BE2C (cell line): ENCODE measurements at regions not wholly inside any gene's neighbourhood (a gene's known extent, or its start where the extent isn't known, plus 50 kb on each side); places are given as distances from the start of the nearest gene placed in this dataset.

Experiments used
- DNase-seq: peaks from one replicate; pipeline ENCODE4 v3.0.0-alpha.2; 2020
- H3K27me3 ChIP-seq: fragments of 250-450 bp; sonication (Bioruptor Pico); 2 replicates; pipeline ENCODE4 v1.5.1; 2020; ENCODE audit warnings: mild to moderate bottlenecking
- H3K36me3 ChIP-seq: fragments of 250-450 bp; sonication (Bioruptor Pico); 2 replicates; pipeline ENCODE4 v1.5.1; 2020; ENCODE audit warnings: mild to moderate bottlenecking
- H3K4me1 ChIP-seq: fragments of 250-450 bp; sonication (Bioruptor Pico); 2 replicates; pipeline ENCODE4 v1.5.1; 2020
- H3K4me3 ChIP-seq: 2 replicates; pipeline ENCODE4 v1.5.1; 2011; ENCODE audit warnings: low read depth, low read length
- H3K9me3 ChIP-seq: fragments of 250-450 bp; sonication (Bioruptor Pico); 2 replicates; pipeline ENCODE4 v1.5.1; 2020
- CTCF ChIP-seq: IDR thresholded peaks from 2 replicates; pipeline ENCODE4 v1.5.1; 2012; ENCODE audit warnings: mild to moderate bottlenecking, low read depth, low read length

DNA sequence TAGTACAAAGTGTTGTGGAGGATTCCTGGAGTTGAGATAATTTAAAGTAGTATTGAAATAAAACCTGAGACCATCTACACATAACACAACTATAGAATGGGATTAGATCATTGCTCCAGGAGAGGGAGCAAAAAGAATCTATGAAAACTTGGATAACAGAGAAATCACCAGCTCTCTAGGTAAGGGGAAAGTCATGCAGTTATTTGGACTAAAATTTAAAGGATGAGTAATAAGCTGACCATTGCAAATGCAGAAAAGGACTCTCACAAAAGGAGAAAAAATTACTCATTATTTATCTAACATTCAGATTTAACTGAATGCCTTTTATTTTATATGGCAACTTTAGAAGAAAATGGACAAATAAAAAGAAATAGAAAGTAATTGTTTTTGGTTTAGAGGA is 1399.8 kb upstream of the ACVR2A start:
- no peaks in the 10 kb centered on the region for H3K36me3 ChIP-seq
- no peaks in the 10 kb centered on the region for H3K27me3 ChIP-seq
- no peak for TF ChIP-seq CTCF
- no peak for DNase-seq
- no peaks in the 10 kb centered on the region for H3K9me3 ChIP-seq
- H3K4me3 ChIP-seq = no peak overlapping the region
- H3K4me1 ChIP-seq = no peaks in the 10 kb centered on the region

- Histone ChIP-seq H3K36me3 (no peaks in the 10 kb centered on the region), H3K4me1 (no peaks in the 10 kb centered on the region), H3K9me3 (no peaks in the 10 kb centered on the region), H3K4me3 (no peak overlapping the region), H3K27me3 (no peaks in the 10 kb centered on the region)
- no peak for DNase-seq
- TF ChIP-seq CTCF = no peak
Measured at GRCh38 chr2:146444085-146444484, 1400.7 kb upstream of the ACVR2A start.

- no peak for TF ChIP-seq CTCF
- Histone ChIP-seq H3K27me3 (no peaks in the 10 kb centered on the region), H3K36me3 (no peaks in the 10 kb centered on the region), H3K9me3 (no peaks in the 10 kb centered on the region), H3K4me1 (no peaks in the 10 kb centered on the region), H3K4me3 (no peak overlapping the region)
- no peak for DNase-seq
Measured at GRCh38 chr2:146438246-146438645, 1406.6 kb upstream of the ACVR2A start.

DNA sequence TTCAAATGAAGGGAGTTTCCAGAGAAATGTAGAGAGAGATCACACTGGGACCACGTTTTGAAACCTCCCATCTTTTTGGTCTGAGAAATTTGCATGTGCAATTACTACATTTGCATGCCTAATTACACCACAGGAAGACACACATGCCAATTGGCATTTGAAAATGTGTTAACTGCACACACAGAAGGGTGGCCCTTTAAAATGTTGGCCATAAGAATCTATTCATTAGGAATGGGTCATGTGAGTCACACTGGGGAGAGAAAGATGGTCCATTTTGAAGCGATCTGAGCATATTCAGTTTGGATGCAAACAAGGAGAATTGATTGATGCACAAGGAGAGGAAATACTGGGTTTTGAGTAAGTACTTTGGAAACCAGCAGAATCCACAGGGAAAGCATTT is 1407.1 kb upstream of the ACVR2A start:
- H3K27me3 ChIP-seq = no peaks in the 10 kb centered on the region
- H3K4me1 ChIP-seq = no peaks in the 10 kb centered on the region
- no peak for TF ChIP-seq CTCF
- H3K9me3 ChIP-seq = no peaks in the 10 kb centered on the region
- H3K36me3 ChIP-seq = no peaks in the 10 kb centered on the region
- no peak for DNase-seq
- no peak overlapping the region for H3K4me3 ChIP-seq

DNA sequence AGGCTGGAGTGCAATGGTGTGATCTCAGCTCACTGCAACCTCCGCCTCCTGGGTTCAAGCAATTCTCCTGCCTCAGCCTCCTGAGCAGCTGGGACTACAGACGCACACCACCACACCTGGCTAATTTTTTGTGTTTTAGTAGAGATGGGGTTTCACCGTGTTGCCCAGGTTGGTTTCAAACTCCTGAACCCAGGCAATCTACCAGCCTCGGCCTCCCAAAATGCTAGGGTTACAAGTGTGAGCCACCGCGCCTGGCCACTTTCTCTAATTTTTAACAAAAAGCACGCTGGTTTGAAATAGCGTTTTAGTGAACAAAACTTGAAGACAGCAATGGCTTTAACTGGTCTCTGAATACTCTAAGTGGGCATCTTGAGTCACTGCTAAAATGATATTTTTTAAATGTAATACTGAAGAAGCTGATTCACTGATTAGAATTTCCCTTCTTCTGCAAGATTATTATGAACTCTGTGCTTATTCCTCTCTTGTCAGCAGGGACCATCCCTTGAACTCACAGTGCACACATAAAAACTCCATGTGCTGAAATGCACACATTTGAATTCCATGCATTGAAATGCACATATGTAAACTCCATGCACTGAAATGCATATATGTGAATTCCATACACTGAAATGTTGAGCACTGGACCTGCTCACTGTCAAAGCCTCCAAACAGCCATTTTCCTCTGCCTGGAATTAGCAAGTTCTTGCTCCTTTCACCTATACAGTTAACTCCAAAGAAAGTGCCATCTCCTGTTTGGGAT is 1411.5 kb upstream of the ACVR2A start:
- H3K9me3 ChIP-seq = no peaks in the 10 kb centered on the region
- TF ChIP-seq CTCF = no peak

GRCh38 chr2:146429366-146429765 is 1415.5 kb upstream of the ACVR2A start:
- no peaks in the 10 kb centered on the region for H3K4me1 ChIP-seq

More for the DNA sequence above, 1411.5 kb upstream of the ACVR2A start:
- no peaks in the 10 kb centered on the region for H3K4me1 ChIP-seq
- H3K4me3 ChIP-seq = no peak overlapping the region
- no peak for DNase-seq
- H3K36me3 ChIP-seq = no peaks in the 10 kb centered on the region
- no peaks in the 10 kb centered on the region for H3K27me3 ChIP-seq

More at GRCh38 chr2:146429366-146429765, 1415.5 kb upstream of the ACVR2A start:
- DNase-seq = no peak
- Histone ChIP-seq H3K36me3 (no peaks in the 10 kb centered on the region), H3K4me3 (no peak overlapping the region), H3K9me3 (no peaks in the 10 kb centered on the region), H3K27me3 (no peaks in the 10 kb centered on the region)
- no peak for TF ChIP-seq CTCF
